Endothelial cell (in vitro differentiated cells): ENCODE measurements at regions not wholly inside any gene's neighbourhood (a gene's known extent, or its start where the extent isn't known, plus 50 kb on each side); places are given as distances from the start of the nearest gene placed in this dataset.

Source experiments
- DNase-seq: peaks from one replicate; pipeline ENCODE4 v3.0.0; 2021; ENCODE audit warnings: low spot score
- H3K27ac Mint-ChIP-seq: one replicate; pipeline ENCODE4 v1.8.0; 2021; ENCODE audit warnings: mixed read lengths, inconsistent platforms; ENCODE audit not compliant: unreplicated experiment
- H3K27me3 Mint-ChIP-seq: one replicate; pipeline ENCODE4 v1.8.0; 2021; ENCODE audit warnings: mild to moderate bottlenecking, moderate library complexity, mixed read lengths, inconsistent platforms; ENCODE audit not compliant: unreplicated experiment
- H3K36me3 Mint-ChIP-seq: one replicate; pipeline ENCODE4 v1.8.0; 2021; ENCODE audit warnings: mild to moderate bottlenecking, low read depth, mixed read lengths, inconsistent platforms; ENCODE audit not compliant: unreplicated experiment
- H3K4me1 Mint-ChIP-seq: one replicate; pipeline ENCODE4 v1.8.0; 2021; ENCODE audit warnings: mild to moderate bottlenecking, mixed read lengths, inconsistent platforms; ENCODE audit not compliant: unreplicated experiment
- H3K4me3 Mint-ChIP-seq: one replicate; pipeline ENCODE4 v1.8.0; 2021; ENCODE audit warnings: mild to moderate bottlenecking, mixed read lengths, inconsistent platforms; ENCODE audit not compliant: unreplicated experiment
- H3K9me3 Mint-ChIP-seq: one replicate; pipeline ENCODE4 v1.8.0; 2021; ENCODE audit warnings: mixed read lengths, inconsistent platforms; ENCODE audit not compliant: unreplicated experiment
- TF ChIP-seq, protein P1 (sequence below): fragments of 200-600 bp; sonication (generic); IDR thresholded peaks from one replicate; pipeline ENCODE4 v1.5.0; 2021; ENCODE audit warnings: antibody characterized with exemption; ENCODE audit not compliant: unreplicated experiment

DNA sequence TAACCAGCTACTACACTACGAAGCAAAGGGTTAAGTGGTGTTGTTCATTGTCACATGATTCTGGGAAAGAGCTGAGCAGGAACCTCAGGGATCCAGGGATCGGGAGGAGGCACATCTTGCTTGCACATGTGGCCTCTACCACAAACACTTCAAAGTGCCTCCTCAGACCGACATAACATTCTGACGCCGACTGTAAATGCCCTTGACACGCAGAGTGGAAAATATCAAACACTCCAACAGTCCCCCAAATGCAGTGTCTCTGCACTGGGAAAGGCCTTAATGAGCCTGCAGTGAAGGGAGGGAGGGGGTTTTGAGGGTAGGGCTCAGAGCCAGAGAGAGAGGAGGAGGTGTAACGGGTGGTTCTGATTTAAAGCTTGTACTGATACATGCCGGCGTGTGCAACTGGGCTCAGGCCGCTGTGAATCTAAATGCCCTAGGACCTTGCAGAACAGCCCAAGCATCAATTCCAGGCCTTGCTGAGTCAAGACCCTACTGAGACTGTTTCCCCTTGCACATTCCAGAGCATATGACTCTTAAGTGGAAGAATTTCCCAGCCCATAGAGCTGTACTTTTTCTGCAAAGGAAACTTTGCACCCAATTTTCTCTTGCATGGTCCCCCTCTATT, 163.7 kb downstream of the NTMT2 start:
- no peaks in the 10 kb centered on the region for H3K27me3 Mint-ChIP-seq
- DNase-seq: no peak
- TF ChIP-seq, protein P1, sequence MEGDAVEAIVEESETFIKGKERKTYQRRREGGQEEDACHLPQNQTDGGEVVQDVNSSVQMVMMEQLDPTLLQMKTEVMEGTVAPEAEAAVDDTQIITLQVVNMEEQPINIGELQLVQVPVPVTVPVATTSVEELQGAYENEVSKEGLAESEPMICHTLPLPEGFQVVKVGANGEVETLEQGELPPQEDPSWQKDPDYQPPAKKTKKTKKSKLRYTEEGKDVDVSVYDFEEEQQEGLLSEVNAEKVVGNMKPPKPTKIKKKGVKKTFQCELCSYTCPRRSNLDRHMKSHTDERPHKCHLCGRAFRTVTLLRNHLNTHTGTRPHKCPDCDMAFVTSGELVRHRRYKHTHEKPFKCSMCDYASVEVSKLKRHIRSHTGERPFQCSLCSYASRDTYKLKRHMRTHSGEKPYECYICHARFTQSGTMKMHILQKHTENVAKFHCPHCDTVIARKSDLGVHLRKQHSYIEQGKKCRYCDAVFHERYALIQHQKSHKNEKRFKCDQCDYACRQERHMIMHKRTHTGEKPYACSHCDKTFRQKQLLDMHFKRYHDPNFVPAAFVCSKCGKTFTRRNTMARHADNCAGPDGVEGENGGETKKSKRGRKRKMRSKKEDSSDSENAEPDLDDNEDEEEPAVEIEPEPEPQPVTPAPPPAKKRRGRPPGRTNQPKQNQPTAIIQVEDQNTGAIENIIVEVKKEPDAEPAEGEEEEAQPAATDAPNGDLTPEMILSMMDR: no peak
- H3K4me1 Mint-ChIP-seq: no peaks in the 10 kb centered on the region
- no peak overlapping the region for H3K4me3 Mint-ChIP-seq
- H3K36me3 Mint-ChIP-seq: no peaks in the 10 kb centered on the region
- H3K27ac Mint-ChIP-seq: no peak overlapping the region
- no peaks in the 10 kb centered on the region for H3K9me3 Mint-ChIP-seq

DNA sequence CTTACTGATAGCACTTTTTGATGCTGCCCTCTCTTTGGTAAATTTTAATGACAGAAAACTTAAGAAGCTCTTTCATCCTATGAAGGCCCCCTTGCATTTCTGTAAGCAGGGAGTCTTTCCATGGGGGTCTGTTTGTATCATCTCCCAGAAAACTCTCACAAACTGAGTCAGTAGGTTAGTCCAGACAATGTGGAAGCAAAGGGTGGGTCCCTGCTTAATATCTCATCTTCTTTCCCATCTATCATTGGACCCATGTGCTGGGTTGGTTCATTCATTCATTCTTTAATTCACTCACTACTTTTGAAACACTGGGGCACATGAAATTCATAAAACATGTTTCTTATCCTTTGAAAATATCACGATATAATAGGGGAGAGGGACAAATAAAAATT, 164.3 kb downstream of the NTMT2 start:
- DNase-seq: no peak
- Mint-ChIP-seq H3K27me3 (no peaks in the 10 kb centered on the region), H3K9me3 (no peaks in the 10 kb centered on the region), H3K4me1 (no peaks in the 10 kb centered on the region), H3K4me3 (no peak overlapping the region), H3K36me3 (no peaks in the 10 kb centered on the region), H3K27ac (no peak overlapping the region)
- TF ChIP-seq, protein P1: no peak

DNA sequence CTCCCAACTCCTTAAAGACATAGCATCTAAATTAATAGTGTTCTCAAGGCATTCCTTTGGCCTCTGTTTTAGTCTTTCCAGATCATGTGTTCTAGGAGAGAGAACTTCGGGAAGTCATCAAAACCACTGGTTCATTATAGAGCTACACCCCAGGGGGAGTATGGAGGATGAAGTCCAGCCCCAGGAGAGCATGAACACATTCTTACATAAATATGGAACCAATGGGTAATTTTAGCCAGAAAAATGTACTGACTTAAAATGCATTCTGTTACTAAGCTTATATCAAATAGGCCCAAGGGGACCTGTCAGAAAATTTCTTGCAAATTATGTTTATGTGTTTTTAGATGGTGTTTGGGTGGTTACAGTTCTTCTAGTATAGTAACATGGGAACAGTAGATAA, 165.2 kb downstream of the NTMT2 start:
- Mint-ChIP-seq H3K27me3 (no peaks in the 10 kb centered on the region), H3K36me3 (no peaks in the 10 kb centered on the region), H3K4me3 (no peak overlapping the region), H3K4me1 (no peaks in the 10 kb centered on the region), H3K9me3 (no peaks in the 10 kb centered on the region), H3K27ac (no peak overlapping the region)
- TF ChIP-seq, protein P1: no peak
- DNase-seq: no peak

DNA sequence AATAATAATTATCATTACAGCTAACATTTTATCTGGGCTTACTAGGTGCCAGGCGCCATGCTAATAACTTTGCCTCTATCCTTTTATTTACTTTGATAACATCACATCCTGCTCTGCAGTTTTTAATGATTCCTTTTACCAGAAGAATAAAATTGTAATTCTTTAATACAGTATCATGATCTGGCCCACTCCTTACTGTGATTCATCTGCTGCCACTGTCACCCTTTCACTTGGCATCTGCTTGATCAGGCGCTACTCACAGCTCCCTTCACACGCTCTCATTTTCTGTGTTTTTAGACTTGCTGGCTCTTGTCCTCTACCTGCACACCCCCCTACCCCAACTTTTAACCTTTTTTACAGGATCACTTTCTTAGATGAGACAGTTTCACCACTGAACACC, 167.5 kb downstream of the NTMT2 start:
- no peak for DNase-seq
- Mint-ChIP-seq H3K27me3 (no peaks in the 10 kb centered on the region), H3K9me3 (no peaks in the 10 kb centered on the region), H3K27ac (no peak overlapping the region), H3K4me3 (no peak overlapping the region), H3K36me3 (no peaks in the 10 kb centered on the region), H3K4me1 (no peaks in the 10 kb centered on the region)
- TF ChIP-seq, protein P1: no peak

DNA sequence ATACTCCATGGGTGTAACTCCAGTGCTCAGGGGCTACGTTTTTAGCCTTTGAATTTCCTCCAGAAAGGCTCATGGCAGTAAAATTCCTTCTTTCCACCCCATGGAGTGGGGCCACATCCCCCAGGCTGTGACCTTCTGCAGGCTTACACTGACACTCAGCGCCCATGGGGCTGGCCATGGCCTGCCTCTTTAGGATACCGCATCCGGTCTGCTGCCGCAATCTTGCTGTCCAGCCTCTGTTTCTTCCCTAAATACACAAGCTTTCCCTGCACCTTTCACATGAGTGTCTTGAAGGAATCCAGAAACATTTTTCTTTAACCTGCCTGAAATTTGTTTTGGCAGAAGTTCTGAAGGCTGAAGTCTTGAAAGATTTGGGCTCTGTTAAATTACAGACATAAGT, 170.5 kb downstream of the NTMT2 start:
- no peak for DNase-seq
- H3K27me3 Mint-ChIP-seq: no peaks in the 10 kb centered on the region
- H3K36me3 Mint-ChIP-seq: no peaks in the 10 kb centered on the region
- no peak overlapping the region for H3K27ac Mint-ChIP-seq
- TF ChIP-seq, protein P1: no peak
- H3K4me1 Mint-ChIP-seq: no peaks in the 10 kb centered on the region
- no peaks in the 10 kb centered on the region for H3K9me3 Mint-ChIP-seq
- no peak overlapping the region for H3K4me3 Mint-ChIP-seq
